RWPE1 (cell line): ENCODE measurements at regions not wholly inside any gene's neighbourhood (a gene's known extent, or its start where the extent isn't known, plus 50 kb on each side); places are given as distances from the start of the nearest gene placed in this dataset.

Experiments used
- CTCF ChIA-PET: fragments of 350-600 bp; sonication (Branson Sonifier 250); formaldehyde crosslinking; extraction: SDS; loops from one replicate; lab custom pipeline; 2021; lab: Yijun Ruan, JAX
- POLR2A ChIA-PET: fragments of 400-600 bp; formaldehyde crosslinking; extraction: SDS; loops from one replicate; lab custom pipeline; 2020; ENCODE audit warnings: antibody characterized with exemption; ENCODE audit not compliant: low non-redundant PET; lab: Yijun Ruan, JAX
- DNase-seq: peaks from one replicate; pipeline ENCODE4 v3.0.0; 2012; ENCODE audit warnings: low spot score
- H3K27ac ChIP-seq: fragments of 450-650 bp; 2 replicates; pipeline ENCODE4 v1.5.1; 2017
- TF ChIP-seq, protein P1 (sequence below): fragments of 450-650 bp; conservative IDR thresholded peaks from 2 replicates; pipeline ENCODE4 v1.5.1; 2017; ENCODE audit warnings: low read depth, mild to moderate bottlenecking

DNA sequence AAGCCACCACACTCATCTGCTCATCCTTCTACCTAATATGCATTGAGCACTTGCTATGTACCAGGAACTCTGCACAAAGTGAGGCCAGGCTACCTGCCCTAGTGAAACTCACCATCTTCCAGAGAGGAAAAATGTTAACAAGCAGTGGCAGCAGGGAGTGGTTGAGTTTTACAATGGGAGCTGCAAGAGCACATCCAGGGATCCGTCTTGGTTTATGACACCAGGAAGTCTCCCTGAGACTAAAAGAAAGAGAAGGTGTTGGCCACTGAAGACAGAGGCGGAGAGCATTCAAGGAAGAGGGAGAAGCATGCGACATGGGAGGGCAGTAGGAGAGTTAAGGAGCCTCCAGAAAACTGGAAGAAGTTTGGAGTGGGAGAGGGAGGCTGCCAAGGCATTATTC is 178.1 kb upstream of the CPEB2 start:
- no peak for DNase-seq
- no peak overlapping the region for H3K27ac ChIP-seq
- ChIA-PET POLR2A (no interaction called here), CTCF (no interaction called here)
- TF ChIP-seq, protein P1, sequence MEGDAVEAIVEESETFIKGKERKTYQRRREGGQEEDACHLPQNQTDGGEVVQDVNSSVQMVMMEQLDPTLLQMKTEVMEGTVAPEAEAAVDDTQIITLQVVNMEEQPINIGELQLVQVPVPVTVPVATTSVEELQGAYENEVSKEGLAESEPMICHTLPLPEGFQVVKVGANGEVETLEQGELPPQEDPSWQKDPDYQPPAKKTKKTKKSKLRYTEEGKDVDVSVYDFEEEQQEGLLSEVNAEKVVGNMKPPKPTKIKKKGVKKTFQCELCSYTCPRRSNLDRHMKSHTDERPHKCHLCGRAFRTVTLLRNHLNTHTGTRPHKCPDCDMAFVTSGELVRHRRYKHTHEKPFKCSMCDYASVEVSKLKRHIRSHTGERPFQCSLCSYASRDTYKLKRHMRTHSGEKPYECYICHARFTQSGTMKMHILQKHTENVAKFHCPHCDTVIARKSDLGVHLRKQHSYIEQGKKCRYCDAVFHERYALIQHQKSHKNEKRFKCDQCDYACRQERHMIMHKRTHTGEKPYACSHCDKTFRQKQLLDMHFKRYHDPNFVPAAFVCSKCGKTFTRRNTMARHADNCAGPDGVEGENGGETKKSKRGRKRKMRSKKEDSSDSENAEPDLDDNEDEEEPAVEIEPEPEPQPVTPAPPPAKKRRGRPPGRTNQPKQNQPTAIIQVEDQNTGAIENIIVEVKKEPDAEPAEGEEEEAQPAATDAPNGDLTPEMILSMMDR: no peak

DNA sequence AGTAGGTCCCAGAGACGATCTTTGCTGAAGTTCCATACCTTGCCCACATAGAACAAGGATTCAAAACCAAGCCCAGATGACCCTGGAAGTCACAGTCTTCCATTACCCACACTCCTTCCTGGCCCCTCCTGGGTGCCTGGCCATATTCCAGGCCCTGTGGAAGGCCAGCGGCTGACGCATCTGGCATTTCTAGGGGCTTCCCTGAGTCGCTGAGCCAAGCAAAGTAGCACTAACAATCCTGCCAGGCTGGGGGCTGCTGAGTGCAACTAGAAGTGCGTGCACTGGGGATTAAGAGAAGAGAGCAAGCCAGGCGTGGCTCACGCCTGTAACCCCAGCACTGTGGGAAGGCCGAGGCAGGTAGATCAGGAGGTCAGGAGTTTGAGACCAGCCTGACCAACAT is 175.2 kb upstream of the CPEB2 start:
- CTCF ChIA-PET: no interaction called here
- TF ChIP-seq, protein P1: no peak
- no peak for DNase-seq
- POLR2A ChIA-PET: no interaction called here
- no peak overlapping the region for H3K27ac ChIP-seq

GRCh38 chr4:14829795-14830194 is 172.5 kb upstream of the CPEB2 start:
- no peak for DNase-seq
- POLR2A ChIA-PET: interaction anchor here (0.7 kb wide), 1 partner anchor 59 kb away, joined by 3 read pairs; no protein-coding TSS in a partner anchor
- no peak overlapping the region for H3K27ac ChIP-seq
- TF ChIP-seq, protein P1: no peak
- CTCF ChIA-PET: interaction anchor here (0.7 kb wide), 1 partner anchor 12 kb away, joined by 3 read pairs; no protein-coding TSS in a partner anchor

DNA sequence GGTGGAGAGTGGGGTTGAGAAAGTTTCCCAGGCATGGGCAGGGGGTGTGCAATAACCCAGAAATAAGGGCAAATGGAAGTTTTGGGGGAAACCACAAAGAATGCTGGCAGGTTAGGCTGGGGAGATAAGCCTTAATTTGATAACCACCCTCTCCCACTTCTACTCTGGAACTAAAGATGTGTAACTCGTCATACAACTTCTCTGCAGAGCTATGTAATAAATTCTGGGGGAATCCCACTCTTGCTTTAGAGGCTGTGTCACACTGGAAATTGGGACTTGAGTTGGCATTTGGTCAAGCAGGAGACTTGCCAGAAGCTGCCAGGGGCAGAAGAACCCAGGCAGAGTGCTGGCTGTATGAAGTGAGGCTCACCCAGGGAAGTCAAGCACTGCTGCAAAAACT is 170.9 kb upstream of the CPEB2 start:
- ChIA-PET CTCF (no interaction called here), POLR2A (no interaction called here)
- no peak overlapping the region for H3K27ac ChIP-seq
- TF ChIP-seq, protein P1: no peak
- DNase-seq: no peak

DNA sequence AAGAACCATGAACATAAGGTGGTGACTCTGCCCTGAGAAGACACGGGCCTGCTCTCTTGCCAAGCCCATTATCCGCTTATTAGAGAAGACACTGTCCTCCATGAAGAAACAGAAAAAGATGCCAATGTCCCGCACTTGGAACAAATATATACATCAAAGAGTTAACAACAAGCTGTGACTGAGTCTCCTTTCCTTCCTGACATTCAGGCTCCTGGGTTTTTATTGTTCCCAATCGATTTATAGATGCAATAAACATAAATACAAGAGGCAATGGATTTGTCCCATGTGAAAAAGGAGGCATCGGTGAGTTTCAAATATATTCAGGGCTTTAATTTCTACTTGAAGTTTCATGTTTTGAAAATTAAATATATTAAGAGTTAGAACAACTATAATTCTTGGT is 169.2 kb upstream of the CPEB2 start:
- POLR2A ChIA-PET: no interaction called here
- CTCF ChIA-PET: no interaction called here
- TF ChIP-seq, protein P1: no peak
- no peak overlapping the region for H3K27ac ChIP-seq
- no peak for DNase-seq

DNA sequence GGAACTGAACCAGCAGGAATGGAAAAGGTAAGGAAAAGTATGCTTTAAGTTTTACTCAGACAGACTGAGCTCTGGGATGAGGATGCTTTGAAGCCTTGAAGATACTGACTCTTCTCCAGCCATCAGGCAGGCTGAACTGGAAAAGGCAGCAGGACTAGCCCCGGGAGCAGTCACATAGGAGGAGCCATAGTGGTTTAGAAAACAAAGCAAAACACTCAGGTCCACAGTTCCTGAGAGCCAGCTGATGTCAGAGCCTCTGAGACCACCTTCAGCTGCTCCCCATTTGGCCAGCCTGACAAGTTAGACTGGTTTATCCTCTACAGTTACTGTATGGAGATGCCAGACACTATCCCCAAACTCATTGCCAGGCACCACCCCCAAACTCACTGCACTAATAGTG is 167.9 kb upstream of the CPEB2 start:
- TF ChIP-seq, protein P1: no peak
- DNase-seq: no peak
- ChIA-PET CTCF (no interaction called here), POLR2A (no interaction called here)
- no peak overlapping the region for H3K27ac ChIP-seq

DNA sequence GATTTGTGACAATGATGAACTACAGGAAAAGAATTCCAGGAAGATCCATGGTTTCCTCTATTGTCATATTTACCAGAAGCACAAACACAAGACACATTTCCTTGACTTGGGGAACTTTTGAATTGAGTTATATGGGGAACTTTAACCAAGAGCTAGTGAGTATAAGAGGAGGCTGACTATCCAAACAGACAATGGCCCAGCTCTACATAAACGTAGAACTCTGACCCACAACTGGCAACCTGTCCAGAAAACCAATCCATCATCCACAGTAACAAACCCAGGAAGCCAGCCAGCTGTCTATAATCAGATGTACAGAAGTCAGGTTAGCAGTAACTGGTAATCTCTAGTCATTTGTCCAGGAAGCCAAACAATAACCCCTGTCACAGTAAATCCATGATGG is 167.0 kb upstream of the CPEB2 start:
- ChIA-PET POLR2A (no interaction called here), CTCF (no interaction called here)
- TF ChIP-seq, protein P1: no peak
- DNase-seq: no peak
- H3K27ac ChIP-seq: no peak overlapping the region
